Keratinocyte (primary cell): ENCODE measurements at regions not wholly inside any gene's neighbourhood (a gene's known extent, or its start where the extent isn't known, plus 50 kb on each side); places are given as distances from the start of the nearest gene placed in this dataset.

Experiments
- DNase-seq: peaks from one replicate; pipeline ENCODE4 v3.0.0-alpha.2; 2011; ENCODE audit warnings: low read depth, missing footprints, low spot score
- FAIRE-seq: peaks from 2 replicates; lab custom pipeline; 2011; peaks lifted over from hg19 to GRCh38; lab: Jason Lieb, UNC
- H2AFZ ChIP-seq: 2 replicates; pipeline ENCODE4 v1.6.0; 2012; ENCODE audit warnings: low read length, control low read depth, inconsistent platforms; ENCODE audit not compliant: control insufficient read depth
- H3K27ac ChIP-seq: 2 replicates; pipeline ENCODE4 v1.5.1; 2011; ENCODE audit warnings: low read length; ENCODE audit not compliant: control insufficient read depth, insufficient read depth
- H3K27me3 ChIP-seq: 3 replicates; pipeline ENCODE4 v1.6.0; 2011; ENCODE audit warnings: low read length; ENCODE audit not compliant: control insufficient read depth, insufficient read depth; ENCODE audit errors: extremely low read depth
- H3K36me3 ChIP-seq, 2 experiments: 2 replicates in 1 of 2; 3 replicates in 1 of 2; pipeline ENCODE4 v1.5.1; 2011; ENCODE audit warnings: low read length in 2 of 2, mild to moderate bottlenecking in 1 of 2; ENCODE audit not compliant: control insufficient read depth in 2 of 2, insufficient read depth in 2 of 2; ENCODE audit errors: extremely low read depth in 1 of 2
- H3K4me1 ChIP-seq: 3 replicates; pipeline ENCODE4 v1.5.1; 2011; ENCODE audit warnings: low read length; ENCODE audit not compliant: control insufficient read depth, insufficient read depth; ENCODE audit errors: extremely low read depth
- H3K4me2 ChIP-seq: 3 replicates; pipeline ENCODE4 v1.6.0; 2011; ENCODE audit warnings: low read depth, low read length; ENCODE audit not compliant: control insufficient read depth, insufficient read depth; ENCODE audit errors: extremely low read depth
- H3K4me3 ChIP-seq, 3 experiments: fragments of 200-600 bp in 1 of 3; sonication (generic) in 1 of 3; 2 replicates in 2 of 3; 3 replicates in 1 of 3; pipeline ENCODE4 v1.5.1; 2011 to 2016; ENCODE audit warnings: low read length in 3 of 3, mild to moderate bottlenecking in 3 of 3, control low read depth in 2 of 3, inconsistent platforms in 1 of 3, low read depth in 1 of 3, mixed read lengths in 1 of 3, mixed run types in 1 of 3, moderate library complexity in 1 of 3; ENCODE audit not compliant: control insufficient read depth in 2 of 3, insufficient read depth in 2 of 3; ENCODE audit errors: extremely low read depth in 1 of 3
- H3K79me2 ChIP-seq: 2 replicates; pipeline ENCODE4 v1.6.0; 2012; ENCODE audit warnings: low read length; ENCODE audit not compliant: control insufficient read depth, insufficient read depth
- H3K9ac ChIP-seq: 3 replicates; pipeline ENCODE4 v1.6.0; 2011; ENCODE audit warnings: low read length; ENCODE audit not compliant: control insufficient read depth, insufficient read depth; ENCODE audit errors: extremely low read depth
- H3K9me1 ChIP-seq: 3 replicates; pipeline ENCODE4 v1.6.0; 2011; ENCODE audit warnings: low read length; ENCODE audit not compliant: control insufficient read depth, insufficient read depth; ENCODE audit errors: extremely low read depth
- H3K9me3 ChIP-seq: 2 replicates; pipeline ENCODE4 v1.5.1; 2012; ENCODE audit warnings: low read depth, low read length; ENCODE audit not compliant: control insufficient read depth
- H4K20me1 ChIP-seq: 3 replicates; pipeline ENCODE4 v1.6.0; 2011; ENCODE audit warnings: low read length; ENCODE audit not compliant: control insufficient read depth, insufficient read depth; ENCODE audit errors: extremely low read depth
- CTCF ChIP-seq, 3 experiments: IDR thresholded peaks in 1 of 3; conservative IDR thresholded peaks in 1 of 3; optimal IDR thresholded peaks in 1 of 3; 2 replicates in 2 of 3; 3 replicates in 1 of 3; pipeline versions ENCODE3 to v1.5.1; 2011; ENCODE audit warnings: low read length in 3 of 3, mild to moderate bottlenecking in 3 of 3, moderate library complexity in 2 of 3, control low read depth in 1 of 3, inconsistent platforms in 1 of 3; ENCODE audit not compliant: insufficient read depth in 2 of 3; ENCODE audit errors: extremely low read depth in 1 of 3
- EZH2 ChIP-seq: IDR thresholded peaks from one replicate; pipeline ENCODE4 v1.6.1; 2012; ENCODE audit warnings: inconsistent platforms, mild to moderate bottlenecking, low read length, moderate library complexity
- dilution Hi-C: fragments of 300-500 bp; cut with MboI; formaldehyde crosslinking; loops from one replicate; pipeline ENCODE4 v1.7.0; 2020; ENCODE audit warnings: low sequenced_read_pairs; ENCODE audit not compliant: extremely low pct_ligation_motif_present

GRCh38 chr1:214954617-214954949, 128.0 kb upstream of the KCNK2 start:
- Histone ChIP-seq H3K4me3 (no peak overlapping the region), H3K79me2 (no peaks in the 10 kb centered on the region), H2AFZ (no peak overlapping the region), H3K36me3 (no peaks in the 10 kb centered on the region), H3K27me3 (no peaks in the 10 kb centered on the region), H3K4me2 (no peak overlapping the region), H3K27ac (no peak overlapping the region), H3K9me3 (peaks cover 5% of the 10 kb centered on the region), H3K9ac (no peak overlapping the region), H3K4me1 (peaks cover 12% of the 10 kb centered on the region), H3K9me1 (no peaks in the 10 kb centered on the region), H4K20me1 (no peaks in the 10 kb centered on the region)
- no peak for FAIRE-seq
- DNase-seq = no peak
- dilution Hi-C loops = no loop called here
- TF ChIP-seq CTCF (optimal IDR thresholded peaks at IDR 0.05 in 1 of 3, IDR thresholded peaks at IDR 0.05 in 1 of 3, conservative IDR thresholded peaks at IDR 0.05 in 1 of 3; ENCODE audit: extremely low read depth in 1 of 3, insufficient read depth in 2 of 3, low read length in 3 of 3) (no peak), EZH2 (no peak)

GRCh38 chr1:214957330-214958137, 125.0 kb upstream of the KCNK2 start:
- Histone ChIP-seq H3K4me1 (peaks cover 12% of the 10 kb centered on the region), H3K27ac (peak overlapping the region; percentile 64), H2AFZ (peak overlapping the region; percentile 64), H3K79me2 (no peaks in the 10 kb centered on the region), H4K20me1 (no peaks in the 10 kb centered on the region), H3K9me3 (peaks cover 5% of the 10 kb centered on the region), H3K9me1 (no peaks in the 10 kb centered on the region), H3K9ac (no peak overlapping the region), H3K36me3 (no peaks in the 10 kb centered on the region), H3K4me2 (peak overlapping the region; percentile 33), H3K4me3 (no peak overlapping the region), H3K27me3 (no peaks in the 10 kb centered on the region)
- dilution Hi-C loops = no loop called here
- peak; percentile 98 for FAIRE-seq
- TF ChIP-seq CTCF (optimal IDR thresholded peaks at IDR 0.05 in 1 of 3, IDR thresholded peaks at IDR 0.05 in 1 of 3, conservative IDR thresholded peaks at IDR 0.05 in 1 of 3; ENCODE audit: extremely low read depth in 1 of 3, insufficient read depth in 2 of 3, low read length in 3 of 3) (no peak), EZH2 (no peak)
- DNase-seq = peak; percentile 86
